Lung (tissue), 11 donors: ENCODE measurements at regions not wholly inside any gene's neighbourhood (a gene's known extent, or its start where the extent isn't known, plus 50 kb on each side); places are given as distances from the start of the nearest gene placed in this dataset.

ENCODE experiments used
- ATAC-seq: fragments of 200-7000 bp; cut with Tn5 transposase; one replicate; pipeline ENCODE4 v1.9.1; 2020; ENCODE audit warnings: moderate number of reproducible peaks; ENCODE audit not compliant: insufficient read depth, low FRiP score
- DNase-seq, 3 donors: peaks; one replicate each; pipeline ENCODE4 v3.0.0-alpha.2; 2013 to 2017
- H3K27ac ChIP-seq, 2 donors: one replicate each; pipeline ENCODE4 v1.5.1; 2013; ENCODE audit warnings: mild to moderate bottlenecking in 2 of 2, moderate library complexity in 2 of 2, control low read depth in 1 of 2, inconsistent platforms in 1 of 2, low read depth in 1 of 2, low read length in 1 of 2
- H3K27me3 ChIP-seq, 3 donors: one replicate each; pipeline ENCODE4 v1.5.1; 2013; ENCODE audit warnings: low read length in 2 of 3; ENCODE audit not compliant: control insufficient read depth in 3 of 3, insufficient read depth in 3 of 3
- H3K36me3 ChIP-seq, 4 donors: one replicate each; pipeline ENCODE4 v1.5.1; 2013; ENCODE audit warnings: low read length in 4 of 4, mild to moderate bottlenecking in 1 of 4, moderate library complexity in 1 of 4; ENCODE audit not compliant: control insufficient read depth in 4 of 4, insufficient read depth in 4 of 4
- H3K4me1 ChIP-seq, 5 donors: one replicate each; pipeline ENCODE4 v1.5.1; 2013; ENCODE audit warnings: low read length in 5 of 5, mild to moderate bottlenecking in 2 of 5, moderate library complexity in 1 of 5; ENCODE audit not compliant: control insufficient read depth in 5 of 5, insufficient read depth in 5 of 5
- H3K4me3 ChIP-seq: one replicate; pipeline ENCODE4 v1.5.1; 2013; ENCODE audit warnings: mild to moderate bottlenecking, control low read depth, moderate library complexity
- H3K9ac ChIP-seq, 2 donors: one replicate each; pipeline ENCODE4 v1.5.1; 2013; ENCODE audit warnings: low read length in 2 of 2, control low read depth in 1 of 2; ENCODE audit not compliant: insufficient read depth in 1 of 2
- H3K9me3 ChIP-seq, 4 donors: one replicate each; pipeline ENCODE4 v1.5.1; 2013; ENCODE audit warnings: low read length in 3 of 4, mild to moderate bottlenecking in 1 of 4, moderate library complexity in 1 of 4; ENCODE audit not compliant: control insufficient read depth in 4 of 4, insufficient read depth in 3 of 4
- WGBS, 2 donors: extraction: QIAGEN DNeasy Blood & Tissue Kit; methylation state at CpG; one replicate each; pipeline ENCODE4 v1.1.7; 2013; 5-methylcytosine and 5-hydroxymethylcytosine counted together
- TF ChIP-seq, protein P1 (sequence below): IDR thresholded peaks from 2 replicates; pipeline ENCODE4 v1.5.1; 2012; ENCODE audit warnings: mild to moderate bottlenecking; ENCODE audit errors: control extremely low read depth, extremely low read depth
- donor health status: control.
- donor health status: control.
- donor health status: Bipolar disorder and iron deficiency.
- donor health status: healthy.
- donor health status: DM: yes; HTN: yes; CAD: no.

DNA sequence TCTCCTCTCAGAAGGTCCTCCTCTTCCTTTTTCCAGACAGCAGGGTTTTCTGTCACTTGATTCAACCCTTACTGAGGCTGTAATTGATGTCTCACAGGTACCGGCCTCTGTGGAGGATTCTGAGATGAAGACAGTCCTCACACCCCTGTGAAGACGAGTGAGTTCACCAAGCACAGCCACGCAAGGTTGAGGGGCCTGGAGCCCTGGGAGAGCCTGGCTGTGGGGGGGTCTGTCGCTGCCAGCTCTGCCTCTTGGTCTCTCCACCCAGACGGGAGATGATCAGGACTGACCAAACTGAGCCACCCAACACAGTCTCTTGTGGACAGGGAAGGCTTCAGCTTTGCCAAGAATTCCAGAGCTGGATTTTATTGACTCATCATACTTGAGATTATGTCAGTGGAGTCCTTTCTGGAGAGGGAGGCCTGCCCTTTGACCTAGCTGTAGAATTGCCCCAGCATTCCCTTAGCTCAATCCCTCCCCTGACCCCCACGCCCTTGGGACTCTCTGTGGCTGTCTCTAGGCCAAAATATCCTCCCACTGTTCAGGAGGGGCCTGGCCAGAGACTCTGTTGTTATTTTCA, 51.1 kb upstream of the CRHR1 start:
- no peak overlapping the region for H3K9ac ChIP-seq
- WGBS, 2 donors = 73% methylated on average over 6 of the region's 6 CpGs
- no peak overlapping the region for H3K4me3 ChIP-seq
- no peaks in the 10 kb centered on the region for H3K4me1 ChIP-seq
- no peaks in the 10 kb centered on the region for H3K27me3 ChIP-seq
- H3K36me3 ChIP-seq = no peaks in the 10 kb centered on the region
- ATAC-seq (no peak), DNase-seq (no peak)
- TF ChIP-seq, protein P1, sequence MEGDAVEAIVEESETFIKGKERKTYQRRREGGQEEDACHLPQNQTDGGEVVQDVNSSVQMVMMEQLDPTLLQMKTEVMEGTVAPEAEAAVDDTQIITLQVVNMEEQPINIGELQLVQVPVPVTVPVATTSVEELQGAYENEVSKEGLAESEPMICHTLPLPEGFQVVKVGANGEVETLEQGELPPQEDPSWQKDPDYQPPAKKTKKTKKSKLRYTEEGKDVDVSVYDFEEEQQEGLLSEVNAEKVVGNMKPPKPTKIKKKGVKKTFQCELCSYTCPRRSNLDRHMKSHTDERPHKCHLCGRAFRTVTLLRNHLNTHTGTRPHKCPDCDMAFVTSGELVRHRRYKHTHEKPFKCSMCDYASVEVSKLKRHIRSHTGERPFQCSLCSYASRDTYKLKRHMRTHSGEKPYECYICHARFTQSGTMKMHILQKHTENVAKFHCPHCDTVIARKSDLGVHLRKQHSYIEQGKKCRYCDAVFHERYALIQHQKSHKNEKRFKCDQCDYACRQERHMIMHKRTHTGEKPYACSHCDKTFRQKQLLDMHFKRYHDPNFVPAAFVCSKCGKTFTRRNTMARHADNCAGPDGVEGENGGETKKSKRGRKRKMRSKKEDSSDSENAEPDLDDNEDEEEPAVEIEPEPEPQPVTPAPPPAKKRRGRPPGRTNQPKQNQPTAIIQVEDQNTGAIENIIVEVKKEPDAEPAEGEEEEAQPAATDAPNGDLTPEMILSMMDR = no peak
- no peak overlapping the region for H3K27ac ChIP-seq
- H3K9me3 ChIP-seq = peaks cover 0 to 18% (median 3%) of the 10 kb centered on the region in 4 donors

DNA sequence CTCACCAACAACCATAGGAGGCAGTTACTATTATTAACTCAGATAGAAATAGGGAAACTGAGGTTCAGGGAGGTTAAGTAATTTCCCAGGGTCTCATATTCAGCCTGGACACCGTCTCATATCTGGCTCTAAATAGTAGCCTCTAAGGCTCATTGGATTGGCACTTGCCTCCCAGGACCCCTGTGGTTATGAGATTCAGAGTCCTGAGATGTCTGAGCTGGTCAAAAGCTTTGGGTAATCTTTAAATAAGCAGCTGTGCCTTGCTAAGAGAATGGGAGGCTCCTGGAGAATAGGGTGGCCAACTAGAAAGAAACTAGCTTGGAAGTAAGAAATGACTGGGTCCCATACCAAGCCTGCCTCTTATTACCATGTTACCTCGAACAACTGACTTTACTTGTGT, 50.3 kb upstream of the CRHR1 start:
- H3K4me3 ChIP-seq = no peak overlapping the region
- WGBS, 2 donors = 36 to 79% methylated on average over 2 of the region's 2 CpGs

More for the DNA sequence above, 50.3 kb upstream of the CRHR1 start:
- H3K27me3 ChIP-seq = no peaks in the 10 kb centered on the region
- no peak overlapping the region for H3K9ac ChIP-seq
- TF ChIP-seq, protein P1 = no peak
- no peaks in the 10 kb centered on the region for H3K36me3 ChIP-seq
- H3K27ac ChIP-seq = no peak overlapping the region
- ATAC-seq = no peak
- no peaks in the 10 kb centered on the region for H3K4me1 ChIP-seq
- peaks cover 0 to 16% (median 3%) of the 10 kb centered on the region in 4 donors for H3K9me3 ChIP-seq
- DNase-seq = no peak
